Hepatocyte (in vitro differentiated cells): ENCODE measurements at regions not wholly inside any gene's neighbourhood (a gene's known extent, or its start where the extent isn't known, plus 50 kb on each side); places are given as distances from the start of the nearest gene placed in this dataset.

Source experiments
- EZH2 ChIP-seq: fragments of 200-600 bp; sonication (generic); IDR thresholded peaks from 2 replicates; pipeline ENCODE4 v1.6.1; 2016; ENCODE audit warnings: antibody characterized with exemption, mild to moderate bottlenecking, borderline replicate concordance
- EZH2phosphoT487 ChIP-seq: fragments of 200-600 bp; sonication (generic); IDR thresholded peaks from one replicate; pipeline ENCODE4 v1.6.1; 2018; ENCODE audit warnings: antibody characterized with exemption, mild to moderate bottlenecking, low read depth, moderate library complexity; ENCODE audit not compliant: unreplicated experiment, severe bottlenecking
- TF ChIP-seq, protein P1 (sequence below): fragments of 200-600 bp; sonication (generic); IDR thresholded peaks from 2 replicates; pipeline ENCODE4 v1.5.1; 2016; ENCODE audit warnings: antibody characterized with exemption, mild to moderate bottlenecking; ENCODE audit not compliant: poor library complexity

DNA sequence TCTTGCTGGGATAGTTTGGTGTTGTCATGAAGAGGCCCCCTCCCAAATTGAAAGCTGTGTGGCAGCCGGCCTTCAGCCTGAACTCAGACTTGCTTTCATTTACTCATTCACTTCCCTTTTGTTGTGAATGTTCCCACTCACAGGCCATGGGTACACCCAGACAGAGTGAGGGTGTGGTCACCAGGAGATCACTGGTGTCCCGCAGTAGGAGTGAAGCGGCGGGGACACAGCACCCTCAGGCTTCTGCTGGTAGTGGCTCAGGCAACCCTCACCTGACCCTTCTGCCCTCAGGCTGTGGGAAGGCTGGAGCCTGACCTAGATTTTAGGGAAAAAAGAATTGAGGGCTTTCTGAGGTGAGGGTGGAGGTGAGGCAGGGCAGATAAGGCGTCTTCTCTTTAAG, 244.4 kb downstream of the SOX2 start:
- TF ChIP-seq EZH2 (no peak), EZH2phosphoT487 (no peak)
- TF ChIP-seq, protein P1, sequence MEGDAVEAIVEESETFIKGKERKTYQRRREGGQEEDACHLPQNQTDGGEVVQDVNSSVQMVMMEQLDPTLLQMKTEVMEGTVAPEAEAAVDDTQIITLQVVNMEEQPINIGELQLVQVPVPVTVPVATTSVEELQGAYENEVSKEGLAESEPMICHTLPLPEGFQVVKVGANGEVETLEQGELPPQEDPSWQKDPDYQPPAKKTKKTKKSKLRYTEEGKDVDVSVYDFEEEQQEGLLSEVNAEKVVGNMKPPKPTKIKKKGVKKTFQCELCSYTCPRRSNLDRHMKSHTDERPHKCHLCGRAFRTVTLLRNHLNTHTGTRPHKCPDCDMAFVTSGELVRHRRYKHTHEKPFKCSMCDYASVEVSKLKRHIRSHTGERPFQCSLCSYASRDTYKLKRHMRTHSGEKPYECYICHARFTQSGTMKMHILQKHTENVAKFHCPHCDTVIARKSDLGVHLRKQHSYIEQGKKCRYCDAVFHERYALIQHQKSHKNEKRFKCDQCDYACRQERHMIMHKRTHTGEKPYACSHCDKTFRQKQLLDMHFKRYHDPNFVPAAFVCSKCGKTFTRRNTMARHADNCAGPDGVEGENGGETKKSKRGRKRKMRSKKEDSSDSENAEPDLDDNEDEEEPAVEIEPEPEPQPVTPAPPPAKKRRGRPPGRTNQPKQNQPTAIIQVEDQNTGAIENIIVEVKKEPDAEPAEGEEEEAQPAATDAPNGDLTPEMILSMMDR = no peak
